ENCODE measurements at regions not wholly inside any gene's neighbourhood (a gene's known extent, or its start where the extent isn't known, plus 50 kb on each side); places are given as distances from the start of the nearest gene placed in this dataset.

DNA sequence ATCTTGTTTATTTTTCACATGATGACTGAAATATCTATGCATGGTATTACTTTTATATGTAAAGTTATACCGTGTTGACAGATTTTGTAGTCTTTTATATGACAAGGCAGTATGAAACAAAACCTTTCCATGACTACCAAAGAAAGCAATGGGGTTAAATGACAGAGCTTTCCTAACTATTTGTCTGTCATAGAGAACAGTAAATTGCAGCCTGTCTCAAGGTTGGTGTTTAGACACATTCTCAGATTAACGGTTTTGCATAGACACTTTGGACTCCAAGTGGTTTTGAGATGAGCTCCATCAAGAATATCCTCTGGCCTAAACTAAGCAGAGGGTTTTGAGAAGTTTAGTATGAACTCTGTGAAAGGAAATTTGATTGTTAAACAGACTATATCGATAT, 180.7 kb upstream of the TENM3 start:
- no peak overlapping the region for H3K4me3 ChIP-seq (ENCODE audit: low read depth, low read length)
- peak; percentile 2 for DNase-seq (ENCODE audit: low read depth)
- TF ChIP-seq CTCF (IDR thresholded peaks at IDR 0.05; ENCODE audit: insufficient read depth, low read depth, low read length) = no peak

DNA sequence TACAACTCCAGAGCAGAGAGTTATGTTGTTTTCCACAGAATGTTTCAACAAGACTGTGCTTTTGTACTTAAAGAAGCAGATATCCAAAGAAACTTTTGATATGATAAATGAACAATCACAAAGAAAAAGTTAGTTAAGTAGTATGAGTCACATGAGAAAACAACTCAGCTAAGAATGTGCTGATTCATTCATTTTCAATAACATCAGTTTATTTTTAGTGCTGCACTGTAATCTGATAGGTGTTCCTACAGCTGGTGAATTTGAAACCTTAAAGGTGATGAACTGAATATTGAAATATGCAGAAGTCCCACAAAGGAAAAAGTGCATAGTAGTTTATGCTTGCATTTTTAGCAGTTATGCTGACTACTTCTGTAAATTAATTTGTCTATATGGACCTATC, 180.3 kb upstream of the TENM3 start:
- H3K4me3 ChIP-seq (ENCODE audit: low read depth, low read length) = no peak overlapping the region
- TF ChIP-seq CTCF (IDR thresholded peaks at IDR 0.05; ENCODE audit: insufficient read depth, low read depth, low read length) = no peak
- DNase-seq (ENCODE audit: low read depth) = peak; percentile 68

DNA sequence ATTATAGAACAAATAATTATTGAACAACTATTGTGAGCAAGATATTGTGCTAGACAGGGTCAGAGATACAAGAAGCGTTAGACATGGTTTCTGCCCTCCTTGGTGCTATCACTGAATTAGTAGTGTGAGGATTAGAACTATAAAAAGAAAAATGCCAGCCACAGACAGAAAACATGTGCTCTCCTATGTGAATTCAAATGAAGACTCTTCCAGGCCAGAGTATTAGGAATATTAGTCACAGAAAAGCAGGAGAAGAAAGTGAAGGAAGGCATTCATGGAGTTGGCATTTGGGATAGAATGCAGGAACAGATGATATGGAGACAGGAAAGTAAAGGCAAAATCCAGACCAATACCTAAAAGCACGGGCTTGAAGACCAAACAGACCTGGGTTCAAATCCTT, 179.6 kb upstream of the TENM3 start:
- H3K4me3 ChIP-seq (ENCODE audit: low read depth, low read length) = no peak overlapping the region
- no peak for TF ChIP-seq CTCF (IDR thresholded peaks at IDR 0.05; ENCODE audit: insufficient read depth, low read depth, low read length)
- no peak for DNase-seq (ENCODE audit: low read depth)

- H3K4me3 ChIP-seq (ENCODE audit: low read depth, low read length) = no peak overlapping the region
- DNase-seq (ENCODE audit: low read depth) = no peak
- TF ChIP-seq CTCF (IDR thresholded peaks at IDR 0.05; ENCODE audit: insufficient read depth, low read depth, low read length) = no peak
These were observed 177.9 kb upstream of the TENM3 start for GRCh38 chr4:182065255-182065654.

GRCh38 chr4:182066037-182066436, 177.2 kb upstream of the TENM3 start:
- no peak overlapping the region for H3K4me3 ChIP-seq (ENCODE audit: low read depth, low read length)
- TF ChIP-seq CTCF (IDR thresholded peaks at IDR 0.05; ENCODE audit: insufficient read depth, low read depth, low read length) = no peak

DNA sequence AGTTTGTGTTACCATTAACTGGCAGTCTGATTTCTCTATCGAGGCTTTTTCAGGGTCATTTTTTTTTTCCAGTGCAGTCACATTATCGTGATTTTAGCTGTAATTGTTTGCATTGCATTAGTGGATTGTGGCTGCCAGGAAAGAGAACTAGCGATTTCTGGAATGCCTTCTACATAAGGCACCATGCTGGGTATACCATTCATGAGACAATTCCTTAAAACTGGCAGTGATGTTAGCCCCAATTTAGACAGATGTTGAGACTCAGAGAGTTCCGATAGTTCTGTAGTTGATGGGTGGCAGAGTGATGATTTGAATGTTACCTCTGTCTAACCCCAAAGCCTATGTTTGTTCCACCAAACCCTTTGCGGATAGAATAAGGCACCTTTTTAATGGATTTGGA, 175.4 kb upstream of the TENM3 start:
- no peak for TF ChIP-seq CTCF (IDR thresholded peaks at IDR 0.05; ENCODE audit: insufficient read depth, low read depth, low read length)
- DNase-seq (ENCODE audit: low read depth) = no peak
- no peak overlapping the region for H3K4me3 ChIP-seq (ENCODE audit: low read depth, low read length)

More at GRCh38 chr4:182066037-182066436, 177.2 kb upstream of the TENM3 start:
- no peak for DNase-seq (ENCODE audit: low read depth)

- no peak overlapping the region for H3K4me3 ChIP-seq (ENCODE audit: low read depth, low read length)
- no peak for TF ChIP-seq CTCF (IDR thresholded peaks at IDR 0.05; ENCODE audit: insufficient read depth, low read depth, low read length)
- DNase-seq (ENCODE audit: low read depth) = no peak
These were observed 174.3 kb upstream of the TENM3 start for GRCh38 chr4:182068920-182069319.
